ENCODE measurements at regions not wholly inside any gene's neighbourhood (a gene's known extent, or its start where the extent isn't known, plus 50 kb on each side); places are given as distances from the start of the nearest gene placed in this dataset.

DNA sequence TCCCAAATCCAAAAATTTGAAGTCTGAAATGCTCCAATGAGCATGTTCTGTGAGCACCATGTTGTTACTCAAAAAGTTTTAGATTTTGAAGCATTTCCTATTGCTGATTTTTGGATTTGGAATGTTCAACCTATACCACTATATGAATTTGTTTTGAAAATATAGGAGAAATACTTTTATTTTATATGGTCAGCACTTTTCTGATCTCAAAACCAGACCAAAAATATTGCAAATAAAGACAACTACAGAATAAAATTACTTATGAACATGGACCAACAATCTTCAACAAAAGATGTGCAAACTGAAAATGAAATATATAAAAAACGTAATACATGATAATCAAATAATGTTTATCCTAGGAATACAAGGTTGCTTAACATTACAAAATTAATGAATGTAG is 73.7 kb upstream of the APOBEC4 start:
- DNase-seq (ENCODE audit: insufficient read length, low spot score): no peak
- TF ChIP-seq, protein P1, sequence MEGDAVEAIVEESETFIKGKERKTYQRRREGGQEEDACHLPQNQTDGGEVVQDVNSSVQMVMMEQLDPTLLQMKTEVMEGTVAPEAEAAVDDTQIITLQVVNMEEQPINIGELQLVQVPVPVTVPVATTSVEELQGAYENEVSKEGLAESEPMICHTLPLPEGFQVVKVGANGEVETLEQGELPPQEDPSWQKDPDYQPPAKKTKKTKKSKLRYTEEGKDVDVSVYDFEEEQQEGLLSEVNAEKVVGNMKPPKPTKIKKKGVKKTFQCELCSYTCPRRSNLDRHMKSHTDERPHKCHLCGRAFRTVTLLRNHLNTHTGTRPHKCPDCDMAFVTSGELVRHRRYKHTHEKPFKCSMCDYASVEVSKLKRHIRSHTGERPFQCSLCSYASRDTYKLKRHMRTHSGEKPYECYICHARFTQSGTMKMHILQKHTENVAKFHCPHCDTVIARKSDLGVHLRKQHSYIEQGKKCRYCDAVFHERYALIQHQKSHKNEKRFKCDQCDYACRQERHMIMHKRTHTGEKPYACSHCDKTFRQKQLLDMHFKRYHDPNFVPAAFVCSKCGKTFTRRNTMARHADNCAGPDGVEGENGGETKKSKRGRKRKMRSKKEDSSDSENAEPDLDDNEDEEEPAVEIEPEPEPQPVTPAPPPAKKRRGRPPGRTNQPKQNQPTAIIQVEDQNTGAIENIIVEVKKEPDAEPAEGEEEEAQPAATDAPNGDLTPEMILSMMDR (IDR thresholded peaks at IDR 0.05; ENCODE audit: insufficient read depth, missing control alignments): no peak
- FAIRE-seq: no peak

DNA sequence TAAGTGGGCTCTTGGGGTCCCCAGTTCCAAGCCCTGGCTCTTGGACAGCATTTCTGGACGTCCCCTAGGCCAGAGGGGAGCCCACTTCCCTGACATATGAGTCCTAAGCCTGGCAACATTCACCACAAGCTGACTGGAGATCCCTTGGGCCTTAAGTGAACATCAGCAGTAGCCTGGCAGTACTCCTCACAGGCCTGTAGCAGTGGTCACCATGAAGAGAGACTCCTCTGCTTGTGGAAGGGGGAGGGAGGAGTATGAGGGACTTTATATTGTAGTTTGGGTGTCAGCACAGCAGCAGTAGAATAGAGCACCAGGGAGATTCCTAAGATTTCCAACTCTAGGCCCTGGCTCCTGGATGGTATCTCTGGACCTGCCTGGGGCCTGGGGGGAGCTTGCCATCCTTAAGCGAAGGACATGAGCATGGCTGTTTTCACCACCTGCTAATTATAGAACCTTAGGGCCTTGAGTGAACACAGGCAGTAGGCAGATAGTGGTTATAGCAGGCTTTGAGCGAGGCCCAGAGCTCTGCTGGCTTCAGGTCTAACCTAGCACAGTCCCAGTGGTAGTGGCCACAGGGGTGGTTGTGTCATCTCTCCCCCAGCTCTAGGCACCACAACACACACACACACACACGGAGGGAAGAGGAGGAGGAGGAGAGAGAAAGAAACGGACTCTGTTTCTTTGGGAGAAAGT is 71.4 kb upstream of the APOBEC4 start:
- TF ChIP-seq, protein P1 (IDR thresholded peaks at IDR 0.05; ENCODE audit: insufficient read depth, missing control alignments): no peak
- FAIRE-seq (no peak), DNase-seq (ENCODE audit: insufficient read length, low spot score) (no peak)

DNA sequence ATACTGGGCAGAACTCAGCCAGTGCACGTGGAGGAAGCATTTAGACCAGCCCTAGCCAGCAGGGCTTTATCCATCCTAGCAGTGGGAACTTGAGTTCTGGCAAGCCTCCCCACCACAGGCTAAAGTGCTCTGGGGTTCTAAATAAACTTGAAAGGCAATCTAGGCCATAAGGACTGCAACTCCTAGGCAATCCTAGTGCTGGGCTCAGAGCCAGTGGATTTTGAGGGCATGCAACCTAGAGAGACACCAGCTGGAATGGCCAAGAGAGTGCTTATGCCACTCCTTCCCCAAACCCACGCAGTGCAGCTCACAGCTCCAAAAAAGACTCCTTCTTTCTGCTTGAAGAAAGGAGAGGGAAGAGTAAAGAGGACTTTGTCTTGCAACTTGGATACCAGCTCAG is 70.5 kb upstream of the APOBEC4 start:
- no peak for DNase-seq (ENCODE audit: insufficient read length, low spot score)
- FAIRE-seq: no peak
- TF ChIP-seq, protein P1 (IDR thresholded peaks at IDR 0.05; ENCODE audit: insufficient read depth, missing control alignments): no peak

DNA sequence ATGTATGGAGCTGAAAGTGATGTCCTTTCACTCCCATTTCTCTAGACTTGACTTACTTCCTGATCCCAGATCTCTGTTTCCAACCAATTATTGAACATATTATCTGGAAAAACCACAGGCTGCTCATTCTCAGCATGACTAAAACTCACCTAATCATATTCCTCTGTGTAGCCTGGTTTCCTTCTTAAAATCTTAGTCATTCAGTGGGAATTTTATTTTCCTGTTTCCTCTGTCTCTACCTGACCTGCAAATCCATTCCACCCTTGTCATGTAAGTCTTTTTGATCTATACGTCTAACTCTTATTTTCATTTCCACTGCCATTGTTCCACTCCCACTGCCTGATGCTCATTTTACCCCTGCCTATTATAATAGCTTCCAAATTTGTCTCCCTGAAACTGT is 67.9 kb upstream of the APOBEC4 start:
- TF ChIP-seq, protein P1 (IDR thresholded peaks at IDR 0.05; ENCODE audit: insufficient read depth, missing control alignments): no peak
- FAIRE-seq: no peak
- DNase-seq (ENCODE audit: insufficient read length, low spot score): no peak

DNA sequence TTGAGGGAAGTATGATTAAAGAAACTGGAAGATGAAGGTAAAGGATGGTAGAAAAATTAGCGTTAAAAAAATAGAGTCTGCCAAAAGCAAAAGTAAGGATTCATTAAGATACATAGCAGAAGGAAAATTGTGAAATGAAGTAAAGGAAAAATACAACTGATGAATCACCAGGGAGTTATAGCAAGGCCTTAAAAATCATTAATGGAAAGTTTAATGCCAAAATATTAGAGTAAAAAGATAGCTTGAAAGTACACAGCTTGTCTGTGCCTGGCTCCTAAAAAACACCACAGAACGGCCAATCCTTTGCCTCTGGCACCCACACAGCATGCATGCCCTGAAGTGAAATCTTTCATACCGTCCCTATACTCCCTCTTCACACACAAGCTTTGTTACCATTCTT is 66.9 kb upstream of the APOBEC4 start:
- DNase-seq (ENCODE audit: insufficient read length, low spot score): no peak
- TF ChIP-seq, protein P1 (IDR thresholded peaks at IDR 0.05; ENCODE audit: insufficient read depth, missing control alignments): no peak
- no peak for FAIRE-seq

DNA sequence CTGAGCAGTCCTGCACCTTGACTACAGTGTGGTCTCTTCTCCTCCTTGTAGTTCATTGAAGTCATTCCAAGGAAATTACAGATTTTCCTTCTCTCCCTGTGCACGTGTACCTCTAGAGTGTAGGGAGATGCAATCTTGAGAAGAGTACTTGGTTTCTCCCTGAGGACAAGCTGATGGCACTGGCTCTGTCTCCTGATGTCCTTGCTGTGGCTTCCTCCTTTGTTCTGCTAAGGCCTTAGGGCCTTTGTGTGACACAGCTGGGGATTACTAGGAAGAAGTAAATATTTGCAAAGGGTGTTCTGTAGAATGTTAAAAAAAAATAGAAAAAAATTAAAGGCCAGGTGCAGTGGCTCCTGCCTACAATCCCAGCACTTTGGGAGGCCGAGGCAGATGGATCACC is 66.2 kb upstream of the APOBEC4 start:
- TF ChIP-seq, protein P1 (IDR thresholded peaks at IDR 0.05; ENCODE audit: insufficient read depth, missing control alignments): no peak
- FAIRE-seq (no peak), DNase-seq (ENCODE audit: insufficient read length, low spot score) (no peak)

DNA sequence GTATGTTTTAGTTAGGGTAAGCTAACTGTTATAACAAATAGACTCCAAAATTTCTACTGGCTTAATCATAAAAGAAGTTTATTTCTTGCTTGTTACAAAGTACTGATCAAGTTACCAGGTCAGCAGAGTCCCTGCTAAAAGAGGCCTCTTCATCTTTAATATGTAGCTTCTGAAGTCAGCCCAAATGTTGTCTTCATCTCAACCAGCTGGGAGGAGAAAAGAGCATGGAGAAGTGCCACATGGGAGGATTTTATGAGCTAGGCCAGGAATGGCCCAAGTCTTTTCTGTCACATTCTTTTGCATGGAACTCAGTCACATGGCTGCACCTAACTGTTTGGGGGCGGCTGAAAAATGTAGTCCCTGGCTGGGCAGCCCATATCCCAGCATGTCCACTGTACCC is 63.2 kb upstream of the APOBEC4 start:
- no peak for DNase-seq (ENCODE audit: insufficient read length, low spot score)
- TF ChIP-seq, protein P1 (IDR thresholded peaks at IDR 0.05; ENCODE audit: insufficient read depth, missing control alignments): no peak
- FAIRE-seq: no peak

Measured in D721Med (cell line).